A549 (cell line): ENCODE measurements at regions not wholly inside any gene's neighbourhood (a gene's known extent, or its start where the extent isn't known, plus 50 kb on each side); places are given as distances from the start of the nearest gene placed in this dataset.

Source experiments
- BHLHE40 ChIP-seq: IDR thresholded peaks from 2 replicates; pipeline ENCODE4 v1.6.1; 2012; ENCODE audit warnings: low read depth, low read length, inconsistent platforms
- CEBPB ChIP-seq, 2 experiments: fragments of >200 bp in 1 of 2; sonication (Bioruptor Twin) in 1 of 2; formaldehyde crosslinking in 1 of 2; IDR thresholded peaks; 2 replicates each; pipeline ENCODE4 v1.6.1; 2012 to 2016
- CTCF ChIP-seq: fragments of >200 bp; sonication (Bioruptor Twin); formaldehyde crosslinking; IDR thresholded peaks from 3 replicates; pipeline ENCODE4 v1.5.1; 2016
- E2F6 ChIP-seq: IDR thresholded peaks from 2 replicates; pipeline ENCODE4 v1.6.1; 2012; ENCODE audit warnings: low read depth, borderline replicate concordance
- MAFK ChIP-seq: fragments of 450-650 bp; IDR thresholded peaks from 2 replicates; pipeline ENCODE4 v1.6.1; 2014; ENCODE audit not compliant: partially characterized antibody
- RARB ChIP-seq: fragments of 250-450 bp; sonication (Bioruptor Pico); IDR thresholded peaks from 2 replicates; pipeline ENCODE4 v1.8.0; 2021; ENCODE audit warnings: mild to moderate bottlenecking, moderate library complexity
- RCOR1 ChIP-seq: fragments of 150-350 bp; IDR thresholded peaks from 2 replicates; pipeline ENCODE4 v1.6.1; 2014; ENCODE audit warnings: antibody characterized with exemption, low read length, low read depth
- REST ChIP-seq: fragments of 200-600 bp; sonication (generic); IDR thresholded peaks from 2 replicates; pipeline ENCODE4 v1.6.1; 2016; ENCODE audit warnings: antibody characterized with exemption, mild to moderate bottlenecking, moderate library complexity
- USF2 ChIP-seq: fragments of 450-650 bp; IDR thresholded peaks from 2 replicates; pipeline ENCODE4 v1.6.1; 2014; ENCODE audit warnings: antibody characterized with exemption
- ZSCAN20 ChIP-seq: fragments of 250-450 bp; sonication (Bioruptor Pico); IDR thresholded peaks from 2 replicates; pipeline ENCODE4 v1.8.0; 2022; ENCODE audit warnings: mild to moderate bottlenecking, moderate library complexity

- TF ChIP-seq CEBPB (IDR thresholded peaks at IDR 0.05) (no peak), USF2 (no peak), CTCF (no peak), E2F6 (no peak), RARB (CRISPR knock-in tag) (no peak), ZSCAN20 (CRISPR knock-in tag) (no peak), BHLHE40 (no peak), REST (no peak), RCOR1 (no peak), MAFK (no peak)
These were observed 87.5 kb upstream of the TGFBR2 start for GRCh38 chr3:30518872-30519271.
